WTC11 (cell line): ENCODE measurements at regions not wholly inside any gene's neighbourhood (a gene's known extent, or its start where the extent isn't known, plus 50 kb on each side); places are given as distances from the start of the nearest gene placed in this dataset.

Experiments
- ATAC-seq: fragments of 200-7000 bp; cut with Tn5 transposase; 2 replicates; pipeline ENCODE4 v1.10.0; 2021; ENCODE audit warnings: mild to moderate bottlenecking, moderate library complexity
- CTCF ChIA-PET: fragments of 300-600 bp; sonication (Branson Sonifier 250); formaldehyde crosslinking; loops from one replicate; lab custom pipeline; 2021; ENCODE audit warnings: antibody characterized with exemption; lab: Charles Lee
- POLR2A ChIA-PET: fragments of 350-600 bp; sonication (Branson Sonifier 250); formaldehyde crosslinking; loops from one replicate; lab custom pipeline; 2021; ENCODE audit warnings: antibody characterized with exemption; lab: Charles Lee
- DNase-seq: peaks from one replicate; pipeline ENCODE4 v3.0.0; 2021; ENCODE audit warnings: low spot score
- H3K27ac Mint-ChIP-seq: 2 replicates; pipeline ENCODE4 v1.8.0; 2021; ENCODE audit warnings: mixed read lengths
- H3K27me3 Mint-ChIP-seq: 2 replicates; pipeline ENCODE4 v1.8.0; 2021; ENCODE audit warnings: low read depth, mild to moderate bottlenecking, moderate library complexity, mixed read lengths
- H3K36me3 Mint-ChIP-seq: 2 replicates; pipeline ENCODE4 v1.8.0; 2021; ENCODE audit warnings: mixed read lengths
- H3K4me1 Mint-ChIP-seq: 2 replicates; pipeline ENCODE4 v1.8.0; 2022; ENCODE audit warnings: mixed read lengths
- H3K4me3 Mint-ChIP-seq: 2 replicates; pipeline ENCODE4 v1.8.0; 2021; ENCODE audit warnings: mild to moderate bottlenecking, moderate library complexity, mixed read lengths
- H3K9me3 Mint-ChIP-seq: 2 replicates; pipeline ENCODE4 v1.8.0; 2021; ENCODE audit warnings: mixed read lengths
- AFF4 ChIP-seq: sonication (generic); formaldehyde crosslinking; IDR thresholded peaks from 2 replicates; pipeline ENCODE4 v1.8.1; 2023; ENCODE audit warnings: mild to moderate bottlenecking, missing genetic modification reagents, borderline replicate concordance
- ATF2 ChIP-seq: sonication (generic); formaldehyde crosslinking; IDR thresholded peaks from 2 replicates; pipeline ENCODE4 v1.8.1; 2022; ENCODE audit warnings: low read depth, missing genetic modification reagents, borderline replicate concordance
- FOXP4 ChIP-seq: sonication (generic); formaldehyde crosslinking; IDR thresholded peaks from 2 replicates; pipeline ENCODE4 v1.8.0; 2022; ENCODE audit warnings: mild to moderate bottlenecking, missing genetic modification reagents
- GABPB1 ChIP-seq: sonication (generic); formaldehyde crosslinking; IDR thresholded peaks from 2 replicates; pipeline ENCODE4 v1.8.1; 2023; ENCODE audit warnings: mild to moderate bottlenecking, missing genetic modification reagents
- IRF2 ChIP-seq: sonication (generic); formaldehyde crosslinking; IDR thresholded peaks from 2 replicates; pipeline ENCODE4 v1.8.0; 2022; ENCODE audit warnings: low read depth, missing genetic modification reagents, borderline replicate concordance
- JAZF1 ChIP-seq: fragments of 250-450 bp; sonication (Bioruptor Pico); IDR thresholded peaks from 2 replicates; pipeline ENCODE4 v1.9.0; 2021; ENCODE audit warnings: moderate library complexity, mild to moderate bottlenecking, inconsistent platforms
- KAT7 ChIP-seq: sonication (generic); formaldehyde crosslinking; IDR thresholded peaks from 2 replicates; pipeline ENCODE4 v1.8.1; 2023; ENCODE audit warnings: missing genetic modification reagents, mild to moderate bottlenecking, borderline replicate concordance
- MXD4 ChIP-seq: fragments of 250-450 bp; sonication (Bioruptor Pico); IDR thresholded peaks from 2 replicates; pipeline ENCODE4 v1.8.0; 2021; ENCODE audit warnings: mild to moderate bottlenecking, moderate library complexity, borderline replicate concordance
- NFYB ChIP-seq: sonication (generic); formaldehyde crosslinking; conservative IDR thresholded peaks from 2 replicates; pipeline ENCODE4 v1.8.0; 2022; ENCODE audit warnings: low read depth, missing genetic modification reagents
- NR3C1 ChIP-seq: sonication (generic); formaldehyde crosslinking; conservative IDR thresholded peaks from 2 replicates; pipeline ENCODE4 v1.8.1; 2023; ENCODE audit warnings: low read depth, mild to moderate bottlenecking, missing genetic modification reagents
- PRDM15 ChIP-seq: sonication (generic); formaldehyde crosslinking; IDR thresholded peaks from 2 replicates; pipeline ENCODE4 v1.8.0; 2022; ENCODE audit warnings: missing genetic modification reagents
- SMAD3 ChIP-seq: sonication (generic); formaldehyde crosslinking; IDR thresholded peaks from 2 replicates; pipeline ENCODE4 v1.8.0; 2022; ENCODE audit warnings: missing genetic modification reagents, mild to moderate bottlenecking, borderline replicate concordance
- SMAD4 ChIP-seq: sonication (generic); formaldehyde crosslinking; IDR thresholded peaks from 2 replicates; pipeline ENCODE4 v1.8.0; 2022; ENCODE audit warnings: mild to moderate bottlenecking, missing genetic modification reagents
- ZBTB43 ChIP-seq: sonication (generic); formaldehyde crosslinking; IDR thresholded peaks from 2 replicates; pipeline ENCODE4 v1.8.1; 2023; ENCODE audit warnings: mild to moderate bottlenecking, missing genetic modification reagents
- ZNF121 ChIP-seq: sonication (generic); formaldehyde crosslinking; IDR thresholded peaks from 2 replicates; pipeline ENCODE4 v1.8.0; 2023; ENCODE audit warnings: missing genetic modification reagents
- ZNF232 ChIP-seq: sonication (generic); formaldehyde crosslinking; IDR thresholded peaks from 2 replicates; pipeline ENCODE4 v1.8.0; 2022; ENCODE audit warnings: mild to moderate bottlenecking, missing genetic modification reagents
- ZNF396 ChIP-seq: fragments of 250-450 bp; sonication (Bioruptor Pico); IDR thresholded peaks from 2 replicates; pipeline ENCODE4 v1.8.0; 2021; ENCODE audit warnings: mild to moderate bottlenecking, moderate library complexity, borderline replicate concordance
- ZNF423 ChIP-seq: fragments of 250-450 bp; sonication (Bioruptor Pico); IDR thresholded peaks from 2 replicates; pipeline ENCODE4 v2.1.2; 2022; ENCODE audit warnings: mild to moderate bottlenecking, moderate library complexity

- no peak for ATAC-seq
- 0 out of 2 replicates have a peak overlapping the region, but pooled peaks have one; percentile 55 for H3K27ac Mint-ChIP-seq
- H3K9me3 Mint-ChIP-seq, result no peaks in the 10 kb centered on the region
- no peak overlapping the region for H3K4me3 Mint-ChIP-seq
- peaks cover 34% of the 10 kb centered on the region for H3K4me1 Mint-ChIP-seq
- no peaks in the 10 kb centered on the region for H3K27me3 Mint-ChIP-seq
- no peaks in the 10 kb centered on the region for H3K36me3 Mint-ChIP-seq
- no peak for TF ChIP-seq ZBTB43 (CRISPR knock-in tag)
- no peak for TF ChIP-seq SMAD4 (CRISPR knock-in tag)
- TF ChIP-seq ATF2 (CRISPR knock-in tag), result no peak
- no peak for TF ChIP-seq FOXP4 (CRISPR knock-in tag)
- TF ChIP-seq, all 79 proteins: peak for 0
- DNase-seq, result no peak
- ChIA-PET POLR2A (no interaction called here), CTCF (no interaction called here)
Measured at GRCh38 chr6:133093956-133094355, 147.2 kb upstream of the EYA4 start.

- no peaks in the 10 kb centered on the region for H3K27me3 Mint-ChIP-seq
- TF ChIP-seq ZNF396, result no peak
- no peak for TF ChIP-seq PRDM15 (CRISPR knock-in tag)
- no peak for TF ChIP-seq KAT7 (CRISPR knock-in tag)
- TF ChIP-seq IRF2 (CRISPR knock-in tag), result no peak
- no peak for TF ChIP-seq ZNF121
- TF ChIP-seq NR3C1 (CRISPR knock-in tag), result no peak
- TF ChIP-seq NFYB, result no peak
- no peak for TF ChIP-seq JAZF1 (CRISPR knock-in tag)
- TF ChIP-seq MXD4, result no peak
- TF ChIP-seq GABPB1, result no peak
- TF ChIP-seq SMAD3 (CRISPR knock-in tag), result no peak
- TF ChIP-seq, all 79 proteins: peak for 0
- no peak overlapping the region for H3K4me3 Mint-ChIP-seq
- POLR2A ChIA-PET, result no interaction called here
- H3K36me3 Mint-ChIP-seq, result no peaks in the 10 kb centered on the region
- H3K9me3 Mint-ChIP-seq, result no peaks in the 10 kb centered on the region
- peak overlapping the region; percentile 23; the same call in 1 of the 2 replicates for H3K27ac Mint-ChIP-seq
- ATAC-seq, result no peak
- no peak for DNase-seq
- H3K4me1 Mint-ChIP-seq, result peaks cover 34% of the 10 kb centered on the region
- CTCF ChIA-PET, result interaction anchor here (0.5 kb wide), 1 partner anchor 904 kb away, joined by 4 read pairs; no protein-coding TSS in a partner anchor
Measured at GRCh38 chr6:133097208-133097607, 143.9 kb upstream of the EYA4 start.

- Mint-ChIP-seq H3K9me3 (no peaks in the 10 kb centered on the region), H3K4me1 (peaks cover 33% of the 10 kb centered on the region), H3K27ac (0 out of 2 replicates have a peak overlapping the region, but pooled peaks have one; percentile 31), H3K27me3 (no peaks in the 10 kb centered on the region), H3K36me3 (no peaks in the 10 kb centered on the region), H3K4me3 (no peak overlapping the region)
- ATAC-seq, result peak; percentile 79
- ChIA-PET CTCF (no interaction called here), POLR2A (no interaction called here)
- no peak for DNase-seq
- TF ChIP-seq AFF4 (no peak), ZNF423 (CRISPR knock-in tag) (no peak), ZNF232 (CRISPR knock-in tag) (no peak), KAT7 (CRISPR knock-in tag) (no peak)
Measured at GRCh38 chr6:133099573-133099972, 141.6 kb upstream of the EYA4 start.
